K562 (cell line): ENCODE measurements at regions not wholly inside any gene's neighbourhood (a gene's known extent, or its start where the extent isn't known, plus 50 kb on each side); places are given as distances from the start of the nearest gene placed in this dataset.

ENCODE experiments used
- BMI1 ChIP-seq: fragments of 150-350 bp; IDR thresholded peaks from 2 replicates; pipeline ENCODE4 v1.6.1; 2014; ENCODE audit warnings: low read length
- CHD7 ChIP-seq: fragments of 200-600 bp; sonication (generic); IDR thresholded peaks from one replicate; pipeline ENCODE4 v1.6.1; 2012; ENCODE audit warnings: mild to moderate bottlenecking, low read depth, low read length, inconsistent platforms
- ERF ChIP-seq: fragments of 450-650 bp; formaldehyde crosslinking; IDR thresholded peaks from 2 replicates; pipeline ENCODE4 v1.4.0; 2020; ENCODE audit warnings: mild to moderate bottlenecking, mixed read lengths
- HDAC3 ChIP-seq: fragments of 450-650 bp; IDR thresholded peaks from 2 replicates; pipeline ENCODE4 v1.6.1; 2018; ENCODE audit warnings: borderline replicate concordance, mild to moderate bottlenecking, moderate library complexity; ENCODE audit not compliant: partially characterized antibody

GRCh38 chr1:172753964-172754363 is 95.1 kb downstream of the FASLG start (continued):
- TF ChIP-seq CHD7 (no peak), ERF (CRISPR knock-in tag) (no peak), BMI1 (no peak), HDAC3 (no peak)
